GM12874 (cell line): ENCODE measurements at regions not wholly inside any gene's neighbourhood (a gene's known extent, or its start where the extent isn't known, plus 50 kb on each side); places are given as distances from the start of the nearest gene placed in this dataset.

Experiments used
- CTCF ChIP-seq: IDR thresholded peaks from 2 replicates; pipeline ENCODE4 v1.5.1; 2011; ENCODE audit warnings: low read depth, mild to moderate bottlenecking, control low read depth, low read length, moderate library complexity; ENCODE audit not compliant: insufficient read depth

- no peak for TF ChIP-seq CTCF
Measured at GRCh38 chr22:22979121-22979724, 91.1 kb upstream of the GNAZ start.

GRCh38 chr22:22979954-22980353 is 90.4 kb upstream of the GNAZ start:
- no peak for TF ChIP-seq CTCF

- no peak for TF ChIP-seq CTCF
Measured at GRCh38 chr22:22981670-22982571, 88.4 kb upstream of the GNAZ start.

GRCh38 chr22:22982616-22983015 is 87.7 kb upstream of the GNAZ start:
- TF ChIP-seq CTCF: no peak

- TF ChIP-seq CTCF: no peak
Measured at GRCh38 chr22:22983123-22983522, 87.2 kb upstream of the GNAZ start.

- TF ChIP-seq CTCF: no peak
Measured at GRCh38 chr22:22983816-22984215, 86.5 kb upstream of the GNAZ start.

- no peak for TF ChIP-seq CTCF
Measured at GRCh38 chr22:22984967-22985366, 85.4 kb upstream of the GNAZ start.
